ENCODE measurements at regions not wholly inside any gene's neighbourhood (a gene's known extent, or its start where the extent isn't known, plus 50 kb on each side); places are given as distances from the start of the nearest gene placed in this dataset.

DNA sequence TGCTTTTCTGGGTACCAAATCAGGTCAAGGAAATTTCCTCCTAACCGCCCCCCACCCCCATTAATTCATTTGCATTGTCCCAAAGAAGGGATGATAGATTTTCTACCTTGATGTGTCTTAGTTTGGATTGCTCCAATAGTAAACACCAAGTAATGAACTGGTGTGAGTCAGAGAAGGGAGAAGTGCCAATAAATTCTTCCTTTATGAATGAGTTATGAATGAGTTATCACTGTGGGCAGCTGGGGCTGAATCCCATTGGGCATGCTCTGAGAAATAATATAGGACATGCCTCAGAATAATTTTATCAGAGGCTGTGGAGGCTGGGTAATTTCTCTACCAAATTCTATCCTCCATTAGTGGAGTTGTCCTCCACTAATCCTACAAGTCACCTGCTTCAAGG lies 277.9 kb upstream of the FLRT2 start:
- Histone ChIP-seq H3K27ac (no peak overlapping the region), H3K27me3 (no peaks in the 10 kb centered on the region), H3K9me3 (no peaks in the 10 kb centered on the region), H3K36me3 (no peaks in the 10 kb centered on the region), H3K4me1 (no peaks in the 10 kb centered on the region), H3K4me3 (no peak overlapping the region)
- no peak for DNase-seq
- ATAC-seq = peak in 3 of 4 donors; percentile 33 to 56 (median 50)
- no peak for FAIRE-seq
- intact Hi-C loops (cut with DNase I) = loop anchor here in 1 of 3 donors (10.0 kb wide), 1 partner anchor 53 kb away; no protein-coding TSS in a partner anchor
- TF ChIP-seq, protein P1, sequence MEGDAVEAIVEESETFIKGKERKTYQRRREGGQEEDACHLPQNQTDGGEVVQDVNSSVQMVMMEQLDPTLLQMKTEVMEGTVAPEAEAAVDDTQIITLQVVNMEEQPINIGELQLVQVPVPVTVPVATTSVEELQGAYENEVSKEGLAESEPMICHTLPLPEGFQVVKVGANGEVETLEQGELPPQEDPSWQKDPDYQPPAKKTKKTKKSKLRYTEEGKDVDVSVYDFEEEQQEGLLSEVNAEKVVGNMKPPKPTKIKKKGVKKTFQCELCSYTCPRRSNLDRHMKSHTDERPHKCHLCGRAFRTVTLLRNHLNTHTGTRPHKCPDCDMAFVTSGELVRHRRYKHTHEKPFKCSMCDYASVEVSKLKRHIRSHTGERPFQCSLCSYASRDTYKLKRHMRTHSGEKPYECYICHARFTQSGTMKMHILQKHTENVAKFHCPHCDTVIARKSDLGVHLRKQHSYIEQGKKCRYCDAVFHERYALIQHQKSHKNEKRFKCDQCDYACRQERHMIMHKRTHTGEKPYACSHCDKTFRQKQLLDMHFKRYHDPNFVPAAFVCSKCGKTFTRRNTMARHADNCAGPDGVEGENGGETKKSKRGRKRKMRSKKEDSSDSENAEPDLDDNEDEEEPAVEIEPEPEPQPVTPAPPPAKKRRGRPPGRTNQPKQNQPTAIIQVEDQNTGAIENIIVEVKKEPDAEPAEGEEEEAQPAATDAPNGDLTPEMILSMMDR (IDR thresholded peaks at IDR 0.05) = no peak
- WGBS, 2 donors = 70 to 81% methylated on average over 1 of the region's 1 CpG

DNA sequence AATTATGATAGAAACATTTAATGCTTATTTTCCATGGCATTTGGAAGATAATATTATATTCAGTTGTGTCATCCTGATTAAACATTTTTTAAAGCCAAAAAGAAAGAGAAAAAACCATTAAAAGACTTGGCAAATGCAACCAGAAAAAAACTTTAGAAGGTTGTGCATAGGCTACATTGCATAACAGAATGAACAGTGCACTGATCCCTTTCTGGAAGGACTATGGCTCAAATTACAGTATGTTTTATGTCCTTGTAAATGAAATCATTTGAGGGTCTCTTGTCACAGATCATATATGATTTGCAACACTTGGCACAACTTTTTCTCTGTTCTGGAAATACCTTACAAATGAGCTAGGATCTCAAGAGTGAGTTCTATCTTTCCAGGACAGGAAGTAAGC lies 275.2 kb upstream of the FLRT2 start:
- Histone ChIP-seq H3K27me3 (no peaks in the 10 kb centered on the region), H3K9me3 (no peaks in the 10 kb centered on the region), H3K4me3 (no peak overlapping the region), H3K4me1 (no peaks in the 10 kb centered on the region), H3K36me3 (no peaks in the 10 kb centered on the region), H3K27ac (no peak overlapping the region)
- ATAC-seq = no peak
- TF ChIP-seq, protein P1 (IDR thresholded peaks at IDR 0.05) = no peak
- intact Hi-C loops (cut with DNase I) = loop anchor here in 1 of 3 donors (10.0 kb wide), 1 partner anchor 50 kb away; no protein-coding TSS in a partner anchor
- no peak for DNase-seq
- FAIRE-seq = no peak

DNA sequence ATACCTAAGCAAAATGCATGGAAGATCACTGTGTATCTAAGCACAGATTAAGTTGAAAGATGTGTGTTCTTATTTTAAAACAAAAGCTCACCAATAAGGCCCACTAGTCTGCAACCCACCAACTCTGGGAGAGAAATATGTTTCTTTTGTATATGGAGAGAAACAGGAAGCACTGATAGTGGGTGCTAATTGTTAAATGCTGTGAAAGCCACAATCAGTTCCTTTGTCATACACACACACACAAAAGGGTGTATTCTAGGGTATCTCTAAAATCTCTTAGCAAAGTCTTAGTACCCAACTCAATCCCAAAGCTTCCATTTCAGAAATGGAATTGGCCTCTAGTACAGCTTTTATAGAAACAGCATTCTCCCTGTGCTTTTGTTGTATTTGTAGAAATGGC lies 272.7 kb upstream of the FLRT2 start:
- no peak for DNase-seq
- no peak overlapping the region for H3K27ac ChIP-seq
- intact Hi-C loops (cut with DNase I) = loop anchor here in 1 of 3 donors (10.0 kb wide), 1 partner anchor 48 kb away; no protein-coding TSS in a partner anchor
- no peaks in the 10 kb centered on the region for H3K4me1 ChIP-seq
- no peak for ATAC-seq
- TF ChIP-seq, protein P1 (IDR thresholded peaks at IDR 0.05) = no peak
- no peaks in the 10 kb centered on the region for H3K36me3 ChIP-seq
- no peaks in the 10 kb centered on the region for H3K27me3 ChIP-seq
- FAIRE-seq = no peak
- no peaks in the 10 kb centered on the region for H3K9me3 ChIP-seq
- H3K4me3 ChIP-seq = no peak overlapping the region

DNA sequence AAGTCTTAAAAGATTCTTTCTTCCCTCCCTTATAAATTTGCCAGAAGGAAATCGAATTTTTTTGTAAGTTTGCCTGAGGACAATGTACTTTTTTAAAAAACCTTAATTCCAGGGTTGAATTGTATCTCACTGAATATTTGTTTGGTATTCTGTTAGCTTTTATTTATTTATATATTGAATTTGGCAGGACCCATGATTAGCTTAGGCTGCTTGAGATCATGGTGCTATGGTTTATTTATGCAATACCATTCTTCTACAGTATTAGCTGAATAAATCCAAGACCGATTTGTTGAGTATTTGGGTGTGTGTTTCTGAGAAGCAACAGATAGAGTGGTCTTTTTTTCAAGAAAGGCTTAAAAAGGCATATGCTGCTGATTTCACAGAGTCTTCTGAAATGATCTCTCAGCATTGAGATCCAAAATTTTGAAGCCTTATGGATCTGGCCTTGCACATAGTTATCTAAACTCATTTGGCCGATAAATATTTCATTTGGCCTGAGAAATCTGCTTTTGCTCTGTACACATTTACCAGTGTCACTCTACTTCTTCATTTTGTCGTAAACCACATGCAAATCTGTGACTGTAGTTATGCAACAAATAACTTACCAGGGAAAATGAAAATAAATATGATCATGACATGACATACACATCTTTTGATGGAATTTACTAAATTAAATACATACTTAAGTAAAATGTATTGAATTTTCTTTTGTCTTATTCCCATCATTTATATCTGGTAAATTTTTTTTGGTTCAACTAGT lies 265.8 kb upstream of the FLRT2 start:
- 74 to 85% methylated on average over 4 of the region's 4 CpGs for WGBS, 2 donors
- Histone ChIP-seq H3K9me3 (no peaks in the 10 kb centered on the region), H3K4me1 (no peaks in the 10 kb centered on the region), H3K27ac (no peak overlapping the region), H3K27me3 (no peaks in the 10 kb centered on the region), H3K4me3 (no peak overlapping the region), H3K36me3 (no peaks in the 10 kb centered on the region)
- DNase-seq (no peak), ATAC-seq (no peak), FAIRE-seq (no peak)
- intact Hi-C loops (cut with DNase I) = no loop called here
- TF ChIP-seq, protein P1 (IDR thresholded peaks at IDR 0.05) = no peak

DNA sequence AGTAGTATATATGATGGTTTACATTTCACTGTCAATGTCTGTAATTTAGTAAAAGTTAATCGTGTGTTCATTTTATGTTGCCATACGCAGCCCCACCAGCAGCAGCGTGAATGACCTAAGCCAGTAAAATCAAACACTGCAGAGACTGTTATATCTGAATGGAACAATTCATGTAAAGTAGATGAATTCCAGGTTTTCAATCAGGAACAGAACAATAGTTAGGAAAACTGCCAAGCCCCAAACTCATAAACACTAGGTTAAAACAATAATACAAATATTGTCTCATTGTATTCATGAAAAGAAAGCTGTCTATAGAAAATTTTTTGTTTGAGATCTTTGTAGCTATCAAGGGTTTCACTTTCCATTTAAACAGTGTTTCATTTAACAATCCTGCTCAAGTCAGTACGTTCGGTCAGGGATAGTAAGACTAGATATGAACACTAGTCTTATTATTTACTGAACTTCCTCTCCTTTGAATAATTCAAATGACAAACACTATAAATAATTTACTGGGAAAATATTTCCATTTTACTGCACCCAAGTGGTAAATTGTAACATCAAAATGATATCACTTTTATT lies 256.8 kb upstream of the FLRT2 start:
- ATAC-seq (no peak), DNase-seq (no peak), FAIRE-seq (peak; percentile 5)
- Histone ChIP-seq H3K9me3 (no peaks in the 10 kb centered on the region), H3K27me3 (no peaks in the 10 kb centered on the region), H3K4me1 (no peaks in the 10 kb centered on the region), H3K27ac (no peak overlapping the region), H3K4me3 (no peak overlapping the region), H3K36me3 (no peaks in the 10 kb centered on the region)
- intact Hi-C loops (cut with DNase I) = no loop called here
- WGBS, 2 donors = 61 to 69% methylated on average over 5 of the region's 5 CpGs
- TF ChIP-seq, protein P1 (IDR thresholded peaks at IDR 0.05) = no peak
